Stomach (tissue), 8 donors: ENCODE measurements at regions not wholly inside any gene's neighbourhood (a gene's known extent, or its start where the extent isn't known, plus 50 kb on each side); places are given as distances from the start of the nearest gene placed in this dataset.

ENCODE experiments used
- DNase-seq, 2 donors: peaks; one replicate each; pipeline versions ENCODE4 v3.0.0 to v3.0.0-alpha.2; 2013 to 2019
- H3K27ac ChIP-seq, 5 donors: fragments of 200-600 bp in 4 of 5; sonication (generic) in 4 of 5; one replicate each; pipeline ENCODE4 v1.5.1; 2013 to 2019; ENCODE audit warnings: mild to moderate bottlenecking in 1 of 5, moderate library complexity in 1 of 5
- H3K27me3 ChIP-seq, 3 donors: fragments of 200-600 bp; sonication (generic); one replicate each; pipeline ENCODE4 v1.5.1; 2017 to 2019; ENCODE audit warnings: mixed run types in 1 of 3
- H3K36me3 ChIP-seq, 4 donors: fragments of 200-600 bp; sonication (generic); 1 replicate in 3 of 4; 2 replicates in 1 of 4; pipeline ENCODE4 v1.5.1; 2016 to 2019
- H3K4me1 ChIP-seq, 4 donors: fragments of 200-600 bp; sonication (generic); one replicate each; pipeline ENCODE4 v1.5.1; 2016 to 2019
- H3K4me3 ChIP-seq, 4 donors: fragments of 200-600 bp; sonication (generic) in 3 of 4; one replicate each; pipeline ENCODE4 v1.5.1; 2016 to 2019; ENCODE audit warnings: mild to moderate bottlenecking in 1 of 4
- H3K9me3 ChIP-seq, 4 donors: fragments of 200-600 bp; sonication (generic); one replicate each; pipeline ENCODE4 v1.5.1; 2016 to 2019
- EP300 ChIP-seq: sonication (generic); formaldehyde crosslinking; IDR thresholded peaks from one replicate; pipeline ENCODE4 v1.6.1; 2017; ENCODE audit warnings: antibody characterized with exemption
- POLR2A ChIP-seq, 4 donors: fragments of 450-650 bp; IDR thresholded peaks; one replicate each; pipeline ENCODE4 v1.6.1; 2016; ENCODE audit warnings: antibody characterized with exemption in 4 of 4, control low read depth in 2 of 4, mild to moderate bottlenecking in 1 of 4, moderate library complexity in 1 of 4
- POLR2AphosphoS5 ChIP-seq, 3 donors: sonication (generic); formaldehyde crosslinking; IDR thresholded peaks; one replicate each; pipeline ENCODE4 v1.6.1; 2016; ENCODE audit warnings: antibody characterized with exemption in 3 of 3
- WGBS, 5 donors: extraction: QIAGEN DNeasy Blood & Tissue Kit in 3 of 5; methylation state at CpG; one replicate each; pipeline versions ENCODE4 v1.1.5 to v1.1.7; 2013 to 2018; 5-methylcytosine and 5-hydroxymethylcytosine counted together
- intact Hi-C: fragments of 100-400 bp; cut with DNase I; formaldehyde crosslinking; loops from one replicate; pipeline ENCODE4 v1.15.1; 2023; ENCODE audit warnings: low total_unique reads
- TF ChIP-seq, protein P1 (sequence below), 7 experiments: fragments of 450-650 bp in 4 of 7; fragments of 200-600 bp in 3 of 7; sonication (generic) in 3 of 7; IDR thresholded peaks; one replicate each; pipeline ENCODE4 v1.5.1; 2016 to 2019; ENCODE audit warnings: antibody characterized with exemption in 7 of 7, control low read depth in 2 of 7, mild to moderate bottlenecking in 1 of 7
- donor health status: healthy with polysubstance abuse.
- donor health status: Bipolar disorder and iron deficiency.
- donor health status: healthy.

DNA sequence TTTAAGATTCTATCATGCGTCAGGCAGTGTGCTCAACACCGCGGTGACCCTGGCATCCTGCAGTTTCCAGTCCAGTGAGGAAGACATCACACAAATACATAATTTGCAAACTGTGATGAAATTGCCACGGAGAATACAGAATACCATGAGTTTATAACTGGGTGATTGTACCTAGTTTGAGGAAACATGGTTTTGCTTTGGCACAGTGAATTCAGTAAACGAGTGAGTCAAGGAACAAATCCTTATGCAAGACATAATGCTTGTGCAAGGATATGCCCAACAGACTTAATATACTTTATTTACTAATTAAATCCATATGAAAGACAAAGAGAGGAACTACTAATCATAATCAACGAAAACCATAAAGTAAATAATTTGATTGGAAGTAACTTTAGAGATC lies 311.8 kb upstream of the TMTC1 start:
- Histone ChIP-seq H3K4me3 (no peak overlapping the region), H3K9me3 (no peaks in the 10 kb centered on the region), H3K27ac (no peak overlapping the region), H3K27me3 (no peaks in the 10 kb centered on the region), H3K36me3 (no peaks in the 10 kb centered on the region), H3K4me1 (no peaks in the 10 kb centered on the region)
- 82 to 87% (median 85%) methylated on average over 6 of the region's 6 CpGs for WGBS, 5 donors
- TF ChIP-seq, protein P1, sequence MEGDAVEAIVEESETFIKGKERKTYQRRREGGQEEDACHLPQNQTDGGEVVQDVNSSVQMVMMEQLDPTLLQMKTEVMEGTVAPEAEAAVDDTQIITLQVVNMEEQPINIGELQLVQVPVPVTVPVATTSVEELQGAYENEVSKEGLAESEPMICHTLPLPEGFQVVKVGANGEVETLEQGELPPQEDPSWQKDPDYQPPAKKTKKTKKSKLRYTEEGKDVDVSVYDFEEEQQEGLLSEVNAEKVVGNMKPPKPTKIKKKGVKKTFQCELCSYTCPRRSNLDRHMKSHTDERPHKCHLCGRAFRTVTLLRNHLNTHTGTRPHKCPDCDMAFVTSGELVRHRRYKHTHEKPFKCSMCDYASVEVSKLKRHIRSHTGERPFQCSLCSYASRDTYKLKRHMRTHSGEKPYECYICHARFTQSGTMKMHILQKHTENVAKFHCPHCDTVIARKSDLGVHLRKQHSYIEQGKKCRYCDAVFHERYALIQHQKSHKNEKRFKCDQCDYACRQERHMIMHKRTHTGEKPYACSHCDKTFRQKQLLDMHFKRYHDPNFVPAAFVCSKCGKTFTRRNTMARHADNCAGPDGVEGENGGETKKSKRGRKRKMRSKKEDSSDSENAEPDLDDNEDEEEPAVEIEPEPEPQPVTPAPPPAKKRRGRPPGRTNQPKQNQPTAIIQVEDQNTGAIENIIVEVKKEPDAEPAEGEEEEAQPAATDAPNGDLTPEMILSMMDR (IDR thresholded peaks at IDR 0.05) = no peak
- TF ChIP-seq EP300 = no peak
- no peak for TF ChIP-seq POLR2AphosphoS5 (IDR thresholded peaks at IDR 0.05)
- TF ChIP-seq POLR2A (IDR thresholded peaks at IDR 0.05) = no peak
- intact Hi-C loops = no loop called here
- no peak for DNase-seq

DNA sequence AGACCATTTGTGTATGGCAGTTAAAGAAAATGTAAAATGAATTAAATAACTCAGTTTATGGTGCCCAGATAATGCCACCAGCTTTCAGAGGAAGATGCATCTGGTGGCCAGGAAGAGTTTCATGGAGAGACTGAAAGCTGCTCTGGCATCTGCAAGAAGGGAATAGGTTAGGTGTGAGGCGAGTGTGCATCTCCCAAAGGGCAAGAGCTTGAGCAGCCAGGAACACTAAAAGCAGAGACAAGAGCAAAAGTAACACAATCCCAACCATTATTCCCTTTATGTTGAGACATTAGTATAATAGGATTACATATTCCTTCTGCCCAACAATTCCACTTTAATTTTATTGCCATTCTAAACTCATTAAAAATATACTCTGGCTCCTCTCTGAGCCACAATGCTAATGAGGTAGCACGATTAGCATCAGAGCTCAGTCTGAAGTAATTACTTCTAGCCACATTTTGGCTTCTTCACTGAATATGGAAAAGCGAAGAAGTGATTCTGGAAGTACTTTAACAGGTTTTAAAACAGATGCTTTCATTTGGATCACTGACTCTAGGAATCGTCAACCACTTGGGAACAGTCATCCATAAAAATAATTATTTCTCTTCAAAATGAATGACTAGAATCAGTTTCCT lies 309.4 kb upstream of the TMTC1 start:
- no peaks in the 10 kb centered on the region for H3K36me3 ChIP-seq
- no peak overlapping the region for H3K4me3 ChIP-seq
- no peaks in the 10 kb centered on the region for H3K27me3 ChIP-seq
- DNase-seq = no peak
- H3K9me3 ChIP-seq = no peaks in the 10 kb centered on the region
- no peaks in the 10 kb centered on the region for H3K4me1 ChIP-seq
- H3K27ac ChIP-seq = no peak overlapping the region
- 80 to 90% (median 87%) methylated on average over 4 of the region's 4 CpGs for WGBS, 5 donors
- TF ChIP-seq, protein P1 (IDR thresholded peaks at IDR 0.05) = no peak
- TF ChIP-seq POLR2A (IDR thresholded peaks at IDR 0.05) (no peak), POLR2AphosphoS5 (IDR thresholded peaks at IDR 0.05) (no peak), EP300 (no peak)
- intact Hi-C loops = no loop called here

DNA sequence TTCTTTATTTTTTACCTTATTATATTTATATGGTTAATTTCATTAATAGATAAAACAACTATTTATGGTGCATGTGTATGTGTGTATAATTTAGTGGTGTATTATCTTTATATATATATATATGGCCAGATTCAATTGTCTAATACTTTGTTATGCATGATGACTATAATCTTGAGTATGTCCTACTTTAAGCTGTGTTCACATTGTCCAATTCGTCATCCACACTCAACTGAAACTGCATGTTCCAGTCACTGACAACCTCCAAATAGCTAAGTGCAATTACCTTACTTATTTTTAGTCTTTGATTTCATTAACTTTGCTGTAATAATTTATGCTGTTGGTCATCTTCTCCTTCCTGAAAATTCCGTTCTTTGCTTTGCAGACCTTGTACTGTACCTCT lies 306.5 kb upstream of the TMTC1 start:
- Histone ChIP-seq H3K27ac (no peak overlapping the region), H3K9me3 (no peaks in the 10 kb centered on the region), H3K4me3 (no peak overlapping the region), H3K27me3 (no peaks in the 10 kb centered on the region), H3K4me1 (no peaks in the 10 kb centered on the region), H3K36me3 (no peaks in the 10 kb centered on the region)
- WGBS, 5 donors = 62 to 89% (median 83%) methylated on average over 2 of the region's 2 CpGs
- DNase-seq = no peak
- intact Hi-C loops = no loop called here
- peak in 1 of 3 donors; percentile 38 for TF ChIP-seq POLR2AphosphoS5 (IDR thresholded peaks at IDR 0.05)
- TF ChIP-seq, protein P1 (IDR thresholded peaks at IDR 0.05) = no peak

DNA sequence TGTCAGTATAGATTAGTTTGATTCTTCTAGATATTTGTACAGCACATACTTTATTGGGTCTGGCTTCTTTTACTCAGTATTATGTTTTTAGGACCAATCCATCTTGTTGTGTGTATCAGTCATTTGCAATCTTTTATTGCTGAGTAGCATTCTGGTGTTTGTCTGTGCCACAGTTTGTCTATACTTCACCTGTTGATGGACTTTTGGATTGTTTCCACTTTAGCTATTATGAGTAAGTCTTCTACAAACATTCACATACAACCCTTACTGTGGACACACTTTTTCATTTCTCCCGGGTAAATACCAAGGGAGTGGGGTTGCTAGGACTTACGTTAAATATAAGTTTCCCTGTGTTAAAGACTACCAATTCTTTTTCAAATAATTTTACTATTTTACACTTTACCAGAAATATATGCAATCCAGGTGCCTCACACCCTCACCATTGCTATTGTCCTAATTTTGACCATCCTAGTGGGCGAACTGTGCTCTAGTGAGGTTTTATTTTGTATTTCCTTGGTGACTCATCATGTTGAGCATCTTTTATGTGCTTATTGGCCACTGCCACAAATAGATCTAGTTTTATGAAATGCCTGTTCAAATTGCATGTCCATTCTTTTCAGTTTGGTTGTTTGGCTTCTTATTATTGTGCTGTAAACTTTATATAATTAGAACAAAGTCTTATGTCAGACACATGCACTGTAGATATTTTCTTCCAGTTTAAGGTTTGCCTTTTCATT lies 304.7 kb upstream of the TMTC1 start:
- no peaks in the 10 kb centered on the region for H3K4me1 ChIP-seq
- intact Hi-C loops = no loop called here
- no peak overlapping the region for H3K27ac ChIP-seq
- no peak overlapping the region for H3K4me3 ChIP-seq
- no peaks in the 10 kb centered on the region for H3K36me3 ChIP-seq
- no peaks in the 10 kb centered on the region for H3K27me3 ChIP-seq
- WGBS, 5 donors = 32 to 49% (median 41%) methylated on average over 3 of the region's 3 CpGs
- no peaks in the 10 kb centered on the region for H3K9me3 ChIP-seq
- TF ChIP-seq, protein P1 (IDR thresholded peaks at IDR 0.05) = no peak
- TF ChIP-seq POLR2AphosphoS5 (IDR thresholded peaks at IDR 0.05) = peak in 2 of 3 donors; percentile 11 to 13
- DNase-seq = peak in 1 of 2 donors; percentile 11
